Inflammatory macrophage (primary cell): ENCODE measurements at regions not wholly inside any gene's neighbourhood (a gene's known extent, or its start where the extent isn't known, plus 50 kb on each side); places are given as distances from the start of the nearest gene placed in this dataset.
A peak's percentile ranks its signal among the peaks of the same experiment; 100 is the strongest.
"Not testable (repeated sequence)": the region's sequence is repeated elsewhere in the genome, so short reads cannot be mapped to it uniquely, and the experiment has no call there.

Experiments
- DNase-seq, 2 donors: peaks; one replicate each; pipeline ENCODE4 v3.0.0-alpha.2; 2020 to 2022

DNA sequence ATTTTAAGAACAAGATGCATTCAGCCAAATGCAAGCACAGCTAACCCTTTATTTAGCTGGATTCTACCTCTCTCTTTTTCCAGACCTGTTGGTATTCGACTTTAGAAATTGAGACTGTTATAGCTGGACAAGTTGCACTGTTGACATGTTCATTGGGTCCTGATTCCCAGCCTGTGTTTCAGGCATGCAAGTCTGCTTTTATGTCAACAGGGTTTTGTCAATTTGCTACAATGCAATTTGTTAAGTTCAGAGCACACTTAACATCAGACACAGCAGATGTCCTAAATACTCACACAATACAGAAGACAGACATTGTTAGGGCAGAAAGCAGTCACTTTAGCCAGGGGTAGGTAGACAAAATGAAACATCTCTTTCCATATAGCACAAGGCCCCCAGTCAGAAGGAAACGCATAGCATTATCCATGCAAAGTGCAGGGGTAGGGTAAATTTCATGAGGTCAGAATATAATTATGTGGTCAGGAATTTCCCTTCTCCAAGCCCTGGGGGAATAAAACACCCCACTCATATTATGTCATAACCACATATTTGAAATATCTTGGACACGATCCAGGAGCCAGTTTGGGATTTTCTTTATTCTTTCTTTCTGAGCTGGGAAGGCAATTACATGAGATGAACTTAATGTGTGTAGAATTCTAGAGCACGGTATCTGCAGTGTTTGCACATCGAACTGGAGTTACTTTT is 504.1 kb downstream of the NTRK3 start:
- peak; percentile 41 to 47 for DNase-seq

DNA sequence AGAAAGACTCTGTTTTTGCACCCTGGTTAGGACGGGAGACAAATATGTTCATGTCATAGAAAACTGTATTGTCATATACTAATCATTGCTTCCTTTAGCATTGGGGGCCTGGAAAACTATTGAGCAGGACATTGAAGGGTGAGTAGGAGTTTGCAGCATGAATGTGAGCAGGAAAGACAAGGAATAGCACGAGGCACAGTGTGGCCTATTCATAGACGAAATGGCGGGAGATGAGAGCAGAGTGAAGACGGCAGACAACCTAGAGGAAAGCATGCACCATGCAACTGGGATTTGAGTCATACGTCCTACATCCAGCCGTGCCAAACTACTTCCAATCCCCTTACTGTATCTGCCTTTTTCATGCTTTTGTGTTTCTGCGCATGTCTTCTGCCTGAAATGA is 508.1 kb downstream of the NTRK3 start:
- DNase-seq, result no peak

DNA sequence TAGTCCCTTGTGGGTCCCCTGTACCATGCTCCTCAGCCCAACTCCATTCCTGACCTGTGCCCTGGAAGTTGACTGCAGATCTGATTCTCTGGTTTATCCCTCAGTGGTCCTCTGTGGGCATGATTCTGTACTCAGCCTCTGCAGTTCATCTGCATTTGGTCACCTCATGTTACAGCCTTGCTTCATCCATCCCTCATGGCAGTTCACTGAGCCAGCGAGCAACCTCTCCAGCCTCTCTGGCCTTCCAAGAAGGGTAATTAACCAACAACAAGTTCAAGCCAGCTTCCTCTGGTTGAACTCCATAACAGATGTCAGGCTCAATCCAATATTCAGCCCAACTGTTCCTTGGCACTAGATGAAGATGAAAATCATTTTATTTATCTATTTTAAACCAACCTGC is 509.5 kb downstream of the NTRK3 start:
- DNase-seq, result no peak

DNA sequence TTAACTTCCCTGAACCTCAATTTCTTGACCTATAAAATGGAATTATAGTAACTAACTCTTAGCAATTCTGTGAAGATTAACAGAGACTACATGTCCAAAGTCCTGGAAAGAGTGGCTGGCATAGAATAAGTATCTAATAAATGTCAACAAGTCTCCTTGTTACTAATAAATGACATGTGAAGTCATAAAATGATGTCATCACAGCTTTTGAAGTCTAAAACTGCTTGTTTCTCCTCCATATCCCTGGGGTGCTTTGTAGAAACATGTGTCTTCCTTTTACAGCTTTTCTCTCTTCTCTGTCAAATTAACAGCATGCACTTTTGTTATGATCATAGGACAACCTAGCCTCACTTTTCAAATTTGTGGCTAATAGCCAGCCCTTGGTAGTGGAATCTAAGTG is 510.2 kb downstream of the NTRK3 start:
- no peak for DNase-seq

DNA sequence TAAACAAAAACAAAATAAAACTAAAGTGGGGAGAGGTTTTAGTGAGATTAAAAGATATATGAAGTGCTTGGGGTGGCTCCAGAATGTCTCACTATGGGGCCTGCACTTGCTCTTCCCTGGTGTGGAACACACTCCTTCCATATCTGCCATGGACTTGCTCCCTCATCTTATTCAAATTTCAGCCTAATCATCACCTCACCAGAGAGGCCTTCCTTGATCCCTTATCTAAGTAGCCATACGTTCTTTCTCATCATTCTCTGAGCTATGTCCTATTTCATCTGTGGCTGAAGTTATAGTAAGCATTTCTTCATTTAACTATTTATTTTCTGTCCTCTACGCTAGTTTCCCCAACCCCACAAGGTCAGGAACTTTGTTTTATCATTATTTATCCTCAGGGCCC is 511.7 kb downstream of the NTRK3 start:
- DNase-seq, result no peak

DNA sequence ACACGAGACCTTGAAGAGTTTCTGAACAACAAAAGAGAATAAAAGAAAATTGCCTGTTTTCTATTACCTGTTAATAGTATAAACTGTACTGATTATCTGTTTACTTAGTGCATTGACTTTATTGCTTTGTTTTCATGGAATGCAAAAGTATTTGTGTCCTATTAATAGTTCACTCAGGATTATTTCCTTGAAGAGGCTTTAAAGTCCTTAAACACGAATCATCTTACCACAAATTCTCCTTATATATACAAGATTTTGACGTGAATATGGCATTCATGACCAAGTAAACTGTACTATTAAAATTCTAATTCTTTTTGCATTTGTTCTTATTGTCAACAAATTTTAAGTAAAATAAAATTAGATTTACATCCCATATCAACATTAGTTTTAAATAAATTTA is 513.0 kb downstream of the NTRK3 start:
- no peak for DNase-seq

DNA sequence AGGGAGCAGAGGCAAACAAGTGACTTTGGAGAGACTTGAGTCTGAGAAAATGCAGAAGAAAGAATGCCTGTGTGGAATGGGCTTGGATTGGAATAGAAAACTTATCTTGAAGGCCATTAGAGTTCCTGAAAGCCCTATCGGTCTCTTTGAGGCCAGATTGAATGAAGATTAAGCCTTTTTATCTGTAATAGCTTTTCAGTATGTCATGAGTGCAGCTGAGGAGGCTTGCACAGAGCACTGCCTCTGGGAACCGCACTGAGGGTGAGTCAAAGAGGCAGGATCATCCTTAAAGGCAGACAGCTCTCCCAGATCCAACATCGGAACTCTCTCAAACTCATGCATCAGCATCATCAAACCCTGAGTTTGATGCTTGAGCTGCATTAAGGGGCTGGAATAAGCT is 515.2 kb downstream of the NTRK3 start:
- DNase-seq, result no peak

DNA sequence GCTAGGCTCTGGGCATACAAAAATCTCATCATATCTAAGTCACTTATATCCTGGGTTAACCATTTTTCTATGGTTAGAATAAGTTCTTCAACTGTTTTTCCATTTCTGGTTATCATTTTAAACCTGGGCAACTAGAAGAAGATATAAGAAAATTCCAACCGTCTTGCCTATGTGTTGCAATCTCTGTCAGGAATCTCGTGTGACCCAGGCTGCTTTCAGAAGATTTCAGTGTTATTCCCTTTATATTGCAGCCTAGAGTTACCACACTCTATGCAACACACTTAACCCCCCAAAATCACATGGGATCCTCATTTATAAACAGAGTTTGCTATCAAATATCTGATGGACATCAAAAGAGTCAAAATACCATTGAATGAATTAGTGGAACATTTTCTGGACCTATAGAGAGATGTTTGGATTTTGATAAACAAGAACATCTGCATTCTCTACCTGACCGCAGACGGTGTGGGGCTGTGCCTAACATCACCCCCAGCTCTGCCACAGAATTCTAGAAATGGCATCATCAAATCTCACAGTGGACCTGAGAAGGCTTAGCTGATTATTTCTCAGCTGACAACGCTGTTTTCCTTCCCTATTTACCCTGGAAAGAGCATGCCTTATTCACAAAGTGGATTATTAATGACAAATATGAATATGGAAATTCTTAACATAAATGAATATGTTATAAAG is 515.7 kb downstream of the NTRK3 start:
- no peak for DNase-seq

DNA sequence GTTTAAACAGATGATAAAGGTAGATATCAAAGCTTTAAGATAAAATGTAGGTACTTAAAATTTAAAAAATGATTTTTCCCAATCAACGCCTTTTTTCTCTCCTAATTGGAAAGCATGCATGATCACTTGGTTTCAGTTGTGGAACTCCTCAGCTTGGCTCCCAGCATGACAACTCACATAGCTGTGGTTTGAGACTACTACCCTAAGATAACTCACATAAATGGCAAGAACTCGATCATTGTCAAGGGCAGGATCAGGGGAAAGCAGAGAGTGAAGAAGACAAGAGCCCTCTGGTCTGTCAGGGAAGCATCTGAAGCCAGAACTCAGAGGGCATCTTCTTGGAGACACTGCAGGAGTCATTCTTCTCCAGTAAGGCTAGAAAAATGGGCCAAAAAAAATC is 516.7 kb downstream of the NTRK3 start:
- DNase-seq, result no peak

DNA sequence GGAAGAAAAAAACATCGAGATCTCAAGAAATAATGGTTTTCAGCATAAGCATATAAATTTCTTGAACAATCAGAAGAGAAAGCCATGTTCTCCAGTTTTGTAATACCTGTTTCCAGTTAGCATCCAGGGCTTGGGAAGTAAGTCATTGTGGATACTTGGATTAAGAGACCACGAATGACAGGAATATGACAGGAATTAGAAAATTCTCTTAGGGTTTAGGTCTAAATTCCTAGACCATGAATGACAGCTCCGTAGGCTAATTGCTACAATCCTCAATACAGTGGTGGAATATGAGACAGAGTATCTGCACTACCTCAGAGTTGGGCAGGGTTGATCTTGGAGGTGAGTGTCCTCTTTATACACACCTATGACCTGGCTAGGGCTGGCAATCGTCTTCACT is 517.5 kb downstream of the NTRK3 start:
- no peak for DNase-seq

DNA sequence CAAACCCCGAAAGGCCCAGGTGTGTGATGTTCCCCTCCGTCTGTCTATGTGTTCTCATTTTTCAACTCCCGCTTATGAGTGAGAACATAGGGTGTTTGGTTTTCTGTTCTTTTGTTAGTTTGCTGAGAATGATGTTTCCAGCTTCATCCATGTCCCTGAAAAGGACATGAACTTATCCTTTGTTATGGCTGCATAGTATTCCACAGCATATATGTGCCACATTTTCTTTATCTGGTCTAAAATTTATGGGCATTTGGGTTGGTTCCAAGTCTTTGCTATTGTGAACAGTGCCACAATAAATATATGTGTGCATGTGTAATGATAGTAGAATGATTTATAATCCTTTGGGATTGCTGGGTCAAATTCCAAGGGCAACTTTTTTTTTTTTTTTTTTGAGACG is 519.1 kb downstream of the NTRK3 start:
- DNase-seq, result not testable (repeated sequence)

DNA sequence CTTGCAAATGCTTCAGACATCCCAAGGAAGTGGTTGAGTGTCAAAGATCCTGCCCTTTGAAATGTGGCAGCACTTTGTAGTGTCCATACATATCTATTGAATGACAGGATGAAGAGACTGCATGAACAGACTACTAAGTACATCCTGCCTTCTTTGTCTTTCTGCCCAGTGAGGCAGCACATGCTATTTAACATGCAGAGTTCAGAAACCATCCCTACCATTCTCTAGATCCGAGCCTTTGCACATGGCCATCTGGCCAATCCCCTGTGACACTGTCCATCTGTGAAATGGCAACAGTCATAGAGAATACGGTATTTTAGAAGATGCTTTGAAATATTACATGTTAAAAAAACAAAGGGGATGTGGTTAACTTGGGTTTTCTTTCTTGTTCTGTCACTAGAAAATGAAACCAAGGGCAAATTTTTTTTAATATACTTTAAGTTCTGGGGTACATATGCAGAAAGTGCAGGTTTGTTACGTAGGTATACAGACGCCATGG is 519.6 kb downstream of the NTRK3 start:
- no peak for DNase-seq

DNA sequence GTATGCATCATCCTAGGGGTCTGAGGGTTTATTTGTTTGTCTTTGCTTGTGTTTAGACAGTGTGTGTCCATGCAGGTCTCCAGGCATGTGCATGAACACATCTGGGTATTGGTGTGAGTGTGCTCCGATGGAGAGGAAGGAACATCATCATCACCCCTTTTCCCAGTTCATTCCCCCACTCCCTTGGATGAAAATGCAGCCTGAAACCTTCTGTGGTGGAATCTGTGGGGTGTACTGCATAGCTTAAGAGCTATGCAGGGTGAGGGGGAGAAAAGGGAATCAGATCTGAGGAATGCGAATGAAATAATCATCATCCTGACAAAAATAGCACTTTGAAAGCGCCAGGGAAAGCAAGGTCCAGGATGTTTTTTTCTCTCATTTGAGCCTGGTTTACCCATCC is 520.1 kb downstream of the NTRK3 start:
- DNase-seq, result no peak

DNA sequence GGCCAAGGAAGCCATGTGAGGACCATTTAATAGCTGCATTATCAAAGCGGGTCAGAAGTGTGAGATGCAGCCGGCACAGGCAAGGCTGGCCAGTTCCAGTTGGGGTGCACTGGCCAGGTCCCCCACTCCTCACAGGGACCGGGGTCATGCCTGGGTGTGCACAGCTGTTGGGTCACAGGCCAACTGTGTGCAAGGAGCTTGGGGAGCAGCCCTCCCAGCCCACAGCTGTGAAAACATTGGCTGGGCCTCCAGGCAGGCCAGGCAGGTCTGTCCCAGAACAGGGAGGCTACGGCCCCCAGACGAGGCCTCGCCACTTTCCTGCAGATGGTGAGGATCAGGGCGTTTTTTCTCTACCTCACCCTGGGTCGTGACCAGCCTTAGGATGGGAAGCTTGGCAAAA is 521.0 kb downstream of the NTRK3 start:
- DNase-seq, result no peak

DNA sequence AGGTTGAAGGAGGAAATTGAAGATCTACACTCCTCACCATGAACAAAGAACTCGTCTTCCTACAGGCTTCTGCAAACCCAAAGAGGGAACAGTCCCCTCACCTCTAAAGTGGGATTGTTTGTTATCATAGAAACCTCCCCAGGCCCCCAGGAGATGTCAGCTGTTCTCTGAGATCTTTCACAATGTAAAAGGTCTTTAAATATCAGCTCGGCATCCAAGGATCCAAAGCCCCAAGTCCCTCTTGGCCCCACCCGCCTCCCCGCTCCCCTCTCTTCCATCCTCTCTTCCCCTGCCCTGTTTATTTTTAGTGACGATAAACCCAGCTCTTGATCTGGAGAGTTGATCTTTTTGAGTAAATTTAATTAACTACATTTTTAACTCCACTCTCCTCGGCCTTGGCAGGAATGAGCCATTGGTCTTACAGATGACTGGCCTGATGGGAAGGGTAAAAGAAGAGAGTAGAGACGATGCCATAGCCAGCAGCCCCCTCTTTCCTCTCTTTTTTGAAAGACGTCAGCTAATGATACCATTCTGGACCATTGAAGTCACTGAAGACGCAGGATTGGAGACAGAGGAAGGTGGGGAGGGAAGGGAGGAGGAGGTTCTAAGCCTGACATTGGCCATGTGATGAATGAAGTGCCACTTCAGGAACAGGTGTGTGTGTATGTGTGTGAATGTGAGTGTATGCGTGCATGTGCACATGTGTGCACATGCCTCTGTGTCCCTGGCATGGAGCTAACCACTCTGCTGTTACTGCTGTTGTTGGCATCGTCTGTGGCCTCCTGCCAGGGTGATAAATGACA is 521.8 kb downstream of the NTRK3 start:
- DNase-seq, result no peak

DNA sequence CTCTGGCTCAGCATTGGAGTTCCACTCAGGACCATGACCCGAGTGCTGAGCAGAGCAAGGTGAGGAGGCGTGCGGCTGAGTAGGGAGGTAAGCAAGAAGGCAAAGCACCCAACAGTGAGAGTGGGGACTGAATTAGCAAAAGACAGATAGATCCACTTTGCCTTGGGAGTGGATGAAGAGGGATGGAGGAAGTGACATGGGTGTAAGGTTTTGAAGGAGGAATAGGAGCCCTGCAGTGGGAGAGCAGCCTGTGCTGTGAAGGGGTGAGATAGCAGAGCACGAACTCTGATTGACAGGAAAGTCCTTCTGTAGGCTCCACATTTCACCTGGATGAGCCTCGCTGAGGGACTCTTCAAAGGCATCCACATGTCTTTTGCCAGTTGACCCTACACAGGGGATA is 522.6 kb downstream of the NTRK3 start:
- DNase-seq, result no peak

DNA sequence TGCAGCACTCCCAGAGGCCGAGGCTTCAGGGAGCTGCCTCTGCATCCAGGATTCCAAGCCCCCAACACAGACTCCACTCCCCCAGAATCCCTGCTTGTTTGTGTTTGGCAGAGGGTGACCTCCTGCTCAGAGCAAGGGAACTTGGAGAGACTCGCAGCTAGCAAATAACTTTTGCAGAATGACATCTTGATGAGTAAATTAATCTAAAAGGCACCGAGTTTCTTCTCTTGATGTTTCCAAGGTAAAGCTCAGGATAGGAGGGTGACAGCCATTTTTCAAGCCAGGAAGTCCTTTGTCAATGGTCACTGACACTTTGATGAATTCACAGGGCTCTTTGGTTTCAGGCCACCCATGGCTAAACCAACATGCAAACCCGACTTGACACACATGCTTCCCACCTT is 523.0 kb downstream of the NTRK3 start:
- no peak for DNase-seq

DNA sequence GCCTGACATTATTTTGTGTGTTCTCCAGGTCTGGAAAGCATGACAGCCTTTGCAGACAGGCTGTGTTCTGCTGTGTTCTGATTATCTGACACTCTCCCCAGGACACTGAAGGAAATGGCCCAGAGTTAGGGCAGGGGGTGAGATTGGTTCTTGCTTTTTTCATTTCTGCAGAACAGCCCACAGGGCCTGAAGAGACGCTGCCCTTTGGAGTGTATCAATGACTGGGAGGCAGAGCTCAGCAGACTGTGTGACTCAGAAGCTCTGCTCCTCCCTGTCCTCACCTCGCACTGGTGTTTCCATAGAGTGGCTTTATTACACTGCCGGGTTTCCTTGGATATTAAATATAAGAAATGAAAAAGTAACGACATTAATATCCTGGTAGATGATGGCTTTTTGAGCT is 523.6 kb downstream of the NTRK3 start:
- no peak for DNase-seq

DNA sequence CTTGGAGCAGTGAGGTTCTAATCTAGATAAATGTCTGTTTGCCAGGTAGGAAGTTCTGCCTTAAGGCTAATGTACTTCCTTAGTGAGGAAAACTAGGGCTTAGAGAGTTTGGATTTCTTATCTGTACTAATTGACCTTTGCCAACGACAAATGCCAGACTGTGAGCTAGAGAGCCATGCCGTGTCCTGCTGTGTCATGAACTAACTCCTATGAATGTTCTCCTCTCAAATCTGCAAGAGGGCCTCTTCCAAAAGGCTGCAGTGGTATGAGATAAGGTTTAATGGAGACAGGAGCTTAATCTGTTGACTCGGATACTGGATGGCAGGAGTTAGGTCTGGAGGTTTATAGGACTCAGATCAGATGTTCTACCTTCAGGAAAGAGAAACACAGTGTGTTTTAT is 524.9 kb downstream of the NTRK3 start:
- DNase-seq, result no peak

DNA sequence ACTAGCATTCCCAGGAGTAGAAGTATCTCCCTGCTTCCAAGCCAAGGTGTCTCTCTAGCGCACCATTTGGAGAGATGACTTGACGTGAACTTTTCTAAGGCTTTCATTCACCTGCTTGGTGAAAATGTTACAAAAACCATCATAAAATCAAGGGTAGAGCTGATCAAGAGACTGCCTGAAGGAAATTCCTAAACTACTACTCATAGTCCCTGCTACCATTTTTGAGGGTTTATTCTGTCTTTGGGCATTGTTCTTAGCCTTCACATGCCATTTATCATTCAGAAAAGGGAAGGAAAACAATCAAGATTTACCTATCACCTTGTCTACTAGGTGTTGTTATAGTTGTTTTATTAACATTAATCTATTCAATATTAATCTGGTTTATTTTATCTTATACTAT is 525.8 kb downstream of the NTRK3 start:
- no peak for DNase-seq

DNA sequence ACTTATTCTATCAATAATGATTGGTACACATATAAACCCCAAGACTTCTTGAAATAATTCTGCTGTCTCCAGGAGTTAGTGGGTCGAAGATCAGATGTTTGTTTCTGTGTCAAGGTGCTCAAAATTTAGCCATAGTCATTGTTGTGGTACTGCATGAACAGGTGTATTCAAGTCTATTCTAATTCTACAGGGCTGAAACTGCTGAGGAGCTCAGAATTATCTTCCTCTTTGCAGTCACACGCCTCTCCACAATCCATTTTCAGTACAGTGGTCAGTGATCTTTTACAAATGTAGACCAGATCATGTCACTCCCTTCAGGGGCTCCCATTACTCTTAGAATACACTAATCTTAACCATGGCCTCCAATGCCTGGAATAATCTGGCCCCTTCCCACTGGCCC is 527.5 kb downstream of the NTRK3 start:
- DNase-seq, result no peak

DNA sequence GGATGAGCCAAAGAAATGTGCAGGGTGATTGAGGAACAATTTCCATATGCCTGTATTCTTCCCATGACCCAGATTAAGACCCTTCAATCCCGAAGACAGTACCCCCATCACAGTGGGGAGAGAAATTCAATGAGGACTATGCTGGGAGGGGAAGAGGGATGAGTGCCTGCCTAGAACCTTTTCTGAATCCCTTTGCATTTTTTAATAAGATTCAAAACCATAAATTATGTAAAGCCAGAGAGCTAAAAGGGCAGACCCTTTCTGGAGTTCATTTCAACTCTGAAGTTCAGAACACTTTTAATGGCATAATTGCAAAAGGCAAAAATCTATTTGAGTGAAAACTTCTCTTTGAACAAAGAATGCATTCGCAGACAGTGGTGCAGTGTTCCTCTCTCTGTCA is 529.5 kb downstream of the NTRK3 start:
- DNase-seq, result no peak

DNA sequence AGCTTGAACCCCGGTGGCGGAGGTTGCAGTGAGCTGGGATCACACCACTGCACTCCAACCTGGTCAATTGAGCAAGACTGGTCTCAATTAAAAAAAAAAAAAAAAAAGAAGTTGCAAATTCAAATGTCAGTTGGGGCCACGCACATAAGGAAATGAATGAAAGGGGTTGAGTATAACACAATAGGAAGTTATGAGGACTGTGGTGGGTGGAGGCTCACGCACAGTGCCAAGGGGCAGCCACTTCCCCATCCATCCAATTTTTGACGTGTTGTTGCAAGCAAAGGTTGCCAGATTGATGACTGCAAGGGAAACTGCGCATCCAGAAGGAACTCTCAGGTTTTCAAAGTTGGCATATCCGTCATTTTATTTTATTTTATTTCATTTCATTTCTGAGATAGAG is 532.2 kb downstream of the NTRK3 start:
- peak; percentile 73 to 86 for DNase-seq
